ENCODE measurements at regions not wholly inside any gene's neighbourhood (a gene's known extent, or its start where the extent isn't known, plus 50 kb on each side); places are given as distances from the start of the nearest gene placed in this dataset.
"Not testable (repeated sequence)": the region's sequence is repeated elsewhere in the genome, so short reads cannot be mapped to it uniquely, and the experiment has no call there.

GRCh38 chr7:153989066-153989627 is 63.1 kb upstream of the DPP6 start:
- peaks cover 15% of the 10 kb centered on the region for H3K9me3 Mint-ChIP-seq
- H3K4me3 Mint-ChIP-seq; H3K36me3 Mint-ChIP-seq (ENCODE audit: low read depth); H3K27ac Mint-ChIP-seq (ENCODE audit: unreplicated experiment); H3K4me1 Mint-ChIP-seq; H3K27me3 Mint-ChIP-seq (ENCODE audit: low read depth); DNase-seq (ENCODE audit: low read depth, low spot score): not testable (repeated sequence)

GRCh38 chr7:153989742-153990425 is 62.3 kb upstream of the DPP6 start:
- H3K36me3 Mint-ChIP-seq (ENCODE audit: low read depth); H3K27ac Mint-ChIP-seq (ENCODE audit: unreplicated experiment); H3K4me3 Mint-ChIP-seq; DNase-seq (ENCODE audit: low read depth, low spot score); H3K4me1 Mint-ChIP-seq; H3K27me3 Mint-ChIP-seq (ENCODE audit: low read depth): not testable (repeated sequence)
- peaks cover 12% of the 10 kb centered on the region for H3K9me3 Mint-ChIP-seq

- not testable (repeated sequence) for H3K27me3 Mint-ChIP-seq (ENCODE audit: low read depth); H3K4me3 Mint-ChIP-seq; H3K4me1 Mint-ChIP-seq; H3K36me3 Mint-ChIP-seq (ENCODE audit: low read depth); H3K27ac Mint-ChIP-seq (ENCODE audit: unreplicated experiment); DNase-seq (ENCODE audit: low read depth, low spot score); H3K9me3 Mint-ChIP-seq
Observed at GRCh38 chr7:153991471-153991870, 60.7 kb upstream of the DPP6 start.

GRCh38 chr7:153993402-153993801 is 58.8 kb upstream of the DPP6 start:
- not testable (repeated sequence) for H3K27ac Mint-ChIP-seq (ENCODE audit: unreplicated experiment)

GRCh38 chr7:153998896-153999295 is 53.3 kb upstream of the DPP6 start:
- not testable (repeated sequence) for H3K4me3 Mint-ChIP-seq; H3K9me3 Mint-ChIP-seq; H3K36me3 Mint-ChIP-seq (ENCODE audit: low read depth); H3K27me3 Mint-ChIP-seq (ENCODE audit: low read depth); H3K4me1 Mint-ChIP-seq; DNase-seq (ENCODE audit: low read depth, low spot score); H3K27ac Mint-ChIP-seq (ENCODE audit: unreplicated experiment)

More at GRCh38 chr7:153993402-153993801, 58.8 kb upstream of the DPP6 start:
- not testable (repeated sequence) for DNase-seq (ENCODE audit: low read depth, low spot score); H3K4me1 Mint-ChIP-seq; H3K9me3 Mint-ChIP-seq; H3K27me3 Mint-ChIP-seq (ENCODE audit: low read depth); H3K4me3 Mint-ChIP-seq; H3K36me3 Mint-ChIP-seq (ENCODE audit: low read depth)
